Left kidney (tissue), 1 donor: ENCODE measurements at regions not wholly inside any gene's neighbourhood (a gene's known extent, or its start where the extent isn't known, plus 50 kb on each side); places are given as distances from the start of the nearest gene placed in this dataset.
A peak's percentile ranks its signal among the peaks of the same experiment; 100 is the strongest.
"Not testable (repeated sequence)": the region's sequence is repeated elsewhere in the genome, so short reads cannot be mapped to it uniquely, and the experiment has no call there.

Experiments
- DNase-seq: peaks from one replicate; pipeline ENCODE4 v3.0.0-alpha.2; 2013

GRCh38 chr2:4139316-4139715 lies 435.9 kb downstream of the DCDC2C start:
- no peak for DNase-seq

DNA sequence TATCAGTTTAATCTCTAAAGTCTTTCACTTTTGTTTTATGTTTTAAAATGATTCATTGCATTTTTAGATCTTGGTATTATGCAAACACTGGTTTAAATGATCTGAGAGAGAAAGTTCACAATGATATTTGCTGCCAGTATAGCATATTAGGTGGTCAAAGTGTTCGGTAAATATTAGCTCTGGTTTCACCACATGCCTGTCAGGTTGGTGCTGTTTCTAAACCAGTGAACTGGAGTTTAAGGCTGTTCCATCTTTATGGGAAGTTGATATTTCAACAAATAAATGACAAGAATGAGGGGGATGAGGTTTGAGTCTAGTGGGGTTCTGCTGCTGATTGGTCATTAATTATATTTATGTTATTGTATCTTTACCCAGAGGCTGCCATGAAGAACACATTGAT lies 436.4 kb downstream of the DCDC2C start:
- DNase-seq, result no peak

GRCh38 chr2:4140281-4140970 lies 437.1 kb downstream of the DCDC2C start:
- DNase-seq, result no peak

DNA sequence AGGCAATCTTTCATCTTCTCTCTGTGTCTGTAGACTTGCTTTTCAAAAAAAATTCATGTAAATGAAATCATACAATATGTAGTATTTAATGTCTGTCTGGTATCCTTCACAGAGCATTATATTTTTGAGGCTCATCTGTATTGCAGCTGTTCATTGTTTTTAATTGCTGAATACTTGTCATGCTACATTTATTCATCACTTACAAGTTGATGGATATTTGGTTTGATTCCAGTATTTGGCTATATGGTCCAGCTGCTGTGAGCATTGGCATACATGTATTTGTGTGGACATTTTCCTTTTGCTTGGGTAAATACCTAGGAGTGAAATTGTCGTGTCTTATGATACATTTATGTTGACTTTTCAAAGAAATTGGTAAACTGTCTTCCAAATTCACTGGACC lies 441.4 kb downstream of the DCDC2C start:
- no peak for DNase-seq

DNA sequence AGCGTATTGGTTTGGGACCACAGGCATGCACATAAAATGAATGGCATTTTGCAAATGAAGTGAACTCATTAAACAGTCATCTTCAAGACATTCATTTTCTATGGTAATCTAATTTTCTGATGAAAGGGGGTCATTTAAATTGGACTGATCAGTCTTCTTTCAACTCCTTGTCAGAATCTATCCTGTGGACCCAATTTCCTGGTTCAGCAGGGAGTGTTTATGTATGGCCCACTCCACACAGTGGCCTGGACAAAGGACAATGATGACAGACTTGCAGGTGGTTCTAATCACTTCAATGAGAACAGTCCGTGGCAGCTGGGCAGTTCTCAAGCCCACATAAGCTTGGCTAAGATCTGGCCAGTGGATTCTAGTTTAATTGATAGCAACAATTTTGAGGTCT lies 448.1 kb downstream of the DCDC2C start:
- DNase-seq, result no peak

- DNase-seq, result no peak
Observed at GRCh38 chr2:4152051-4152450, 448.7 kb downstream of the DCDC2C start.

- DNase-seq, result no peak
Observed at GRCh38 chr2:4168834-4169233, 465.5 kb downstream of the DCDC2C start.

- DNase-seq, result no peak
Observed at GRCh38 chr2:4174796-4175195, 471.4 kb downstream of the DCDC2C start.

DNA sequence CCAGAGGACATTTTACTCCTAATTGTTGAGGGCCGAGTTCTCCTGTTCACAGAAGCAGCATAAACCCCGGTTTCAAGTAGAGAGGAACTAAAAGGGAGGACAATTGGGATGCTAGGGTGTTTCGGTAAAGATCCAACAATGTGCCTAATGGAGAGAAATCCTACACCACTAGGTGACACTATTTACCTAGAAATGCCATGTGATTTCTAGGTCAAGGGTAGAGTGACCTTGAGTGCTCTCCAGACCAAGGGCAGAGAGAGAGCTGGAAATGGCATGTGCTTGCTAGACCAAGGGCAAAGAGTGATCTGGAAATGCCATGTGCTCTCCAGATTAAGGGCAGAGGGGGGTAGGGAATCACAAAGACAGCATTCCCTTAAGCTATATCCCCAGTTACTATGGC lies 472.0 kb downstream of the DCDC2C start:
- no peak for DNase-seq

DNA sequence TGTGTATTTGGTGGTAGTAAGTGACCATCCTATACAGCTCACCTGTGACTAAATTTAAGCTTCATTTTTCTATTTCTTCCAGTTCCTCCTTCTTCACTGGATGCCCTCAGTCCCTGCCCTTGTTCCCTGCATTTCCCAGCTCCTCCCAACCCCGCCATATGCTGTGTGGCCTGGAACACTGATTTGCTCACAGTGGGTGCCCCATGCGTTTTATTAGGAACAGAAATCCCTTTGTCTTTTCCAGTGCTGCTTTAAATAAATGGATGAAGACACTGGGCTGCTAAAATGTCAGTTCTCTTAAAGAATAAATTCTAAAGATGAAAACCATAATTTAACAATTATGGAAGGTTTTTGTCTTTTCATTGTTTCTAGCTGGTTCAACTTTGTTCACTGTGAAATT lies 477.3 kb downstream of the DCDC2C start:
- no peak for DNase-seq

DNA sequence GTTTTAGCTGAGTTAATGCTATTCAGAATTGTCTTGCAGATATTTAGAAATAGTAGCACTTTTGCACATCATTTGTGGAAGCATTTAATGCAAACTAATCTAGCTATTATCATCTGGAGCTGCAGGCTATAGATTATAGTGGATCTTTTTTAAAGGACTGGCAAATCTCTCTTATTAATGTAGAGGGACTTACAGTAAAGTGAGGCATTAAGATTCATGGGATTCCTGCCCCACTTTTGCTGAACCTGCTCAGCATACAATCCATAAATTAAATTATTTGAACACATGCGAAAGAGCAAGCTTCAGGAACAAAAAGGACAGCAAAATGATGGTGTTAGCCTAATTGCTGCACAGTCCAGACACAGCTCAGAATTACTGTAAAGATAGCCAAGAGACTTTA lies 477.7 kb downstream of the DCDC2C start:
- no peak for DNase-seq

- no peak for DNase-seq
Observed at GRCh38 chr2:4188561-4188960, 485.2 kb downstream of the DCDC2C start.

DNA sequence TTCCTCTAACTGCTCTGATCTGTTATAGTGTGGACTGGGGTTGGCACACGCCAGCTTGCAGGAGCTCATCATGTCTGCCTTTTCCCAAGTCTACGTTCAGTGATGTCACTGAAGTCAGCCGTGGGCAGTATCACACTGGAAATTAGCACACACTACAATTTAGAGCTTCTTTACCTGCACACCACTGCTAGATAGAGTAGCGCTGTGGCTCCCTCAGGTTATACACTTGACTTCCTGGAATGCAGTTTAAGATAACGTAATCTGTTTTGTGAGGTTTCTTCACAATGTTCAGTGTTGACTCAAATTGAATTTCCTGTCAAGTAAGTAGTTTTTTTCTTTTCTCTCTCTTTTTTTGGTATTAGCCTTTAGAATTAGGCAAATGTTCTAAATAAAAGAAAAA lies 487.2 kb downstream of the DCDC2C start:
- no peak for DNase-seq

- DNase-seq, result no peak
Observed at GRCh38 chr2:4192119-4192518, 488.7 kb downstream of the DCDC2C start.

- DNase-seq, result peak; percentile 25
Observed at GRCh38 chr2:4214444-4215205, 511.2 kb downstream of the DCDC2C start.

GRCh38 chr2:4217737-4218136 lies 514.4 kb downstream of the DCDC2C start:
- no peak for DNase-seq

GRCh38 chr2:4219101-4219500 lies 515.7 kb downstream of the DCDC2C start:
- no peak for DNase-seq

- DNase-seq, result no peak
Observed at GRCh38 chr2:4219571-4219970, 516.2 kb downstream of the DCDC2C start.

- no peak for DNase-seq
Observed at GRCh38 chr2:4221434-4221833, 518.1 kb downstream of the DCDC2C start.

DNA sequence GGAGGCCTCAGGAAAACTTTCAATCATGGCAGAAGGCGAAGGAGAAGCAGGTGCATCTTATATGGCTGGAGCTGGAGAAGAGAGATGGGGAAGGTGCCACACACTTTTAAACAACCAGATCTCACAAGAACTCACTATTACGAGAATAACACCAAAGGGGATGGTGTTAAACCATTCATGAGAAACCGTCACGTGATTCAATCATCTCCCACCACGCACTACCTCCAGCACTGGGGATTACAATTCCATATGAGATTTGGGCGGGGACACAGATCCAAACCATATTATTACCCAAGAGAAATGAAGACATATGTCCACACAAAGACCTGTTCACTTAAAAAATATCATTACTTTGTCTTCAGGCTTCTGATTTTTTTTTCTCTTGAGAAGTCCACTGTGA lies 518.5 kb downstream of the DCDC2C start:
- DNase-seq, result no peak

- not testable (repeated sequence) for DNase-seq
Observed at GRCh38 chr2:4244422-4244821, 541.0 kb downstream of the DCDC2C start.

GRCh38 chr2:4246364-4247131 lies 543.2 kb downstream of the DCDC2C start:
- DNase-seq, result no peak

DNA sequence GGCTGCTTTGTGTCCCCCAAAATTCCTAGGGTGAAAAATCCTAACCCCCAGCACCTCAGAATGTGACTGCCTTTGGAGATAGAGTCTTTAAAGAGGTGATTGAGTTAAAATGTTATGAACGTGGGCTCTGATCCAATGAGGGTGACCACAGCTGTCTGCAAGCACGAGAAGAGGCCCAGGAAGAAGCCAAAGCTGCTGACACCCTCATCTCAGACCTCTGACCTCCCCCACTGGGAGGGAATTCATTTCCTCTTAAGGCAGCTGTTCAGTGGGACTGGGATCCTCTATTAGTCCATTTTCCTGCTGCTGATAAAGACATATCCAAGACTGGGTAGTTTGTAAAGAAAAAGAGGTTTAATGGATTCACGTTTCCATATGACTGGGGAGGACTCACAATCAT lies 544.4 kb downstream of the DCDC2C start:
- no peak for DNase-seq
